HG03039 (cell line): ENCODE measurements at regions not wholly inside any gene's neighbourhood (a gene's known extent, or its start where the extent isn't known, plus 50 kb on each side); places are given as distances from the start of the nearest gene placed in this dataset.

Source experiments
- ATAC-seq: cut with Tn5 transposase; IDR thresholded peaks from one replicate; pipeline ENCODE4 v1.9.1; 2021; ENCODE audit warnings: mild to moderate bottlenecking, moderate library complexity; ENCODE audit not compliant: unreplicated experiment

- ATAC-seq = no peak
Observed at GRCh38 chr2:145090841-145091761, 571.2 kb upstream of the ZEB2 start.

DNA sequence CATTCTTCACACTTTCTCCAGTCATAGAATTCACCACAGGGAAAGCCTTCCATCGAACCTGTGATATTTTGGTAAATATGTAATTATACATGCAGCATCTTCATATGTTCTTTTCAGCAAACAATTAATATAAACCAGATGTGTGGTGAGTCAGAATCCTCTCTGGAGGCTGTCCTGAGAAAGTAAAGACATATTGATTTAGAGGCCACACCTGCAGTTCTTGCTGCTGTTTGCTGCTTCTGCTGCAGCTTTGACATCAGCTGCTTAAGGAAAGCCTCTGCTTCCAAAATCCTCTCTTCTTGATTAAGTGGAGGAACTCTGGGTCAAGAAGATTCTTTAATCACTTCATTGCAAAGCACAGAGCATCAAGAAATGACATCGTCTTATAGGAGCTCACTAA lies 568.8 kb upstream of the ZEB2 start:
- ATAC-seq = no peak

DNA sequence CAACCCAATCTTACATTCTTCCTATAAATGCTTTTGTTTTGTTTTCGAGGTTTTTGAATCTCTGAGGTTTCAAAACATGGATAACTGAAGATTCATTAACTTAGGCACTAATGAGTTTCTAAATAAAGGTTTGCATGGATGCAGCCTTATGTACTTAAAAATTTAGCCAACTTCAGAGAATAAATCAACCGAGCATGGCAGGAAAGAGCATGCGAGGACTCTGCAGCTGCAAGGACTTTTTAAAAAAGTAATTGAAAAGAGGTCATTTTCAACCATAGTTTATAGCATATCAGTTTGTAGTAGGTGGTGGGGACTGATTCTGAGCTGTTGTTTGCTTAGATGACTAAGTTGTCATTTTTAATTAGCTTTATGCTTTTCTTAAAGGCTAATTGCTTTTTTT lies 567.0 kb upstream of the ZEB2 start:
- no peak for ATAC-seq

- no peak for ATAC-seq
Observed at GRCh38 chr2:145085612-145086011, 565.7 kb upstream of the ZEB2 start.

DNA sequence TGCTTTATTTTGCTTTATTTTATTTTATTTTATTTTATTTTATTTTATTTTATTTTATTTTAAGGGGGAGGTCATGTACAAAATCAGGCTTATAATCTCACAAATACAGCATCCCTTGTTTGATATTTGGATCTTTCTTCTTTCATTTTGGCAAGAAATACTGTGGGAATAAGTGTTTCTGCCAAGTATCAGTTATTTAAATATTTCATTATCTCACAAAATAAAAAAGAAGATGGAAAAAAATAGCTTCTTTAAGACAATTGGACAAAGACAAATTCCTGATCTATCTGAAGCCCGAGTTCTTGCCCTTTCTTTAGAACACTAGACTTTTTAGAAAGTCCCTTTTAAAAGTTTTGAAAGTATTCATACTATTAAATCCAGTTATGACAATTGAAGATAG lies 560.5 kb upstream of the ZEB2 start:
- no peak for ATAC-seq

DNA sequence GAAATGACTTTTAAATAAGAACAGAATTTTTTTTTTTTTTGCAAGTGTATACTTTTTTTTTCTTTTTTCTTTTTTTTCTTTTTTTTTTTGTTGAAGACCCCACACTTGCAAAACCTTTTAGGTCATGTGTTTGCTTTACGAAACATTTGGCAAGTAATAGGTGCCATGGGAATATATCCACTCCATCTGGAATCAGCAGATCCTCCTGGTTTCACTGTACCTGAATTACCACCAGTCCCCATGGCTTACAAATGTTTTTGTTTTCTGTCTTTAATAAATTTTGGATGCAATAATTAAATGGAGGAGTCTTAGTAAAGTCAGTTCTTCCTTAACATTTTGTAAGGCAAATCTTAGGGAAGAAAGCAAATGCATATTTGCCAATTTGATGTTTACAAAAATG lies 559.7 kb upstream of the ZEB2 start:
- ATAC-seq = no peak

DNA sequence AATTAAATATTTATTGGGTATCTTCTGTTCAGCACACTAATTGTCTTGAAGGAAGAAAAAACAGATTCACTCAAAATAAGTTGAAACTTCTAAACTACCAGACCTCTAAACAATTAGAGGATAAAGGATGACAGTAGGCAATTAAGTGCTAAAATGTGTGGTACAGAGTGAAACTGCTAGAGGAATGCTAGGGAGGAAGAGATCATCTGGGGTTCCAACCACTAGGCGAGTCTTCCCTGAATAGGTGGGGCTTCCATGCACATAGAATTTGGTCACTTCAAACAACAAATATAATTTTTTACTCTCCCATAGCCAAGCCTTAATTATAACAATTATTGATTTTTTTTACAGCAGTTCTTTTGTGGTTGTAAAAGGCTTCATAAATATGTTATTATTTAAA lies 559.0 kb upstream of the ZEB2 start:
- ATAC-seq = no peak

- no peak for ATAC-seq
Observed at GRCh38 chr2:145076085-145076484, 556.2 kb upstream of the ZEB2 start.

- no peak for ATAC-seq
Observed at GRCh38 chr2:145075454-145076062, 555.6 kb upstream of the ZEB2 start.

DNA sequence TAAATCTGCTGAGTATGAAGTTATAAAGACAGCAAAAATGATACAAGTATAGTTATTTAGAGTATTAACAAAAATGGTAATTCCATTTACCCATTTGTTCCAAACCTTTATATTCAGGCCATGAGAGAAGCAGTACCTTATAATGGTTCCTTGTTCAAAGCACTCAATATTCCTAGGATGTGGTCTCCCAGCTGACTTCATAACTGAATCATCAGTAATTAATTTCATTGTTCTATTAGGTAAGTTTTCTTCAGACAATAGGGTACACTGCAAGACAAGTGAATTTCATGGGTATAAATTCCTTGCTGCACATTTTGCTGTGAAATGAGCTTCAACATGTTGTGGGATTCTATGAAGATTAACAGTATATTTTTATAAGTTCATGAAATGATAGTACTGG lies 550.8 kb upstream of the ZEB2 start:
- ATAC-seq = no peak

DNA sequence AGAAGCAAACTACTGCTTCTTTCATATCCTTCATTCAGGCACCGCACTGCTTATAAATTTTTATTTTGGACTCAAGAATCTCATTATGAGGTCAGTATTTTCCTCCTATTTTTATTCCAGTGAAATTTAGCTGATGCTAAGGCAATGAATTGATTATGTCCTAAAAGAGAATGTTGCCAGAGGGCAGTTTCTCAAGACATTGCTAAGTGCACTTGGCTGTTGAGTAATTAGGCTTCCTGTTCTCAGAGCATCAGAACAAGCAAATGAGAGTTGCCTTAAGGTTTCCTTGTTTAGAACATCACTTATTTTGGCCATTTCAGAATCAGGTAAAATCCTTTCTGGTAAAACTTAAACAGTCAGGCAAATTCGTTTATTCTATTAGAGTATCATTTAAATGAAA lies 548.6 kb upstream of the ZEB2 start:
- ATAC-seq = no peak

- ATAC-seq = no peak
Observed at GRCh38 chr2:145067549-145068030, 547.7 kb upstream of the ZEB2 start.

GRCh38 chr2:145066856-145067548 lies 547.1 kb upstream of the ZEB2 start:
- ATAC-seq = no peak

DNA sequence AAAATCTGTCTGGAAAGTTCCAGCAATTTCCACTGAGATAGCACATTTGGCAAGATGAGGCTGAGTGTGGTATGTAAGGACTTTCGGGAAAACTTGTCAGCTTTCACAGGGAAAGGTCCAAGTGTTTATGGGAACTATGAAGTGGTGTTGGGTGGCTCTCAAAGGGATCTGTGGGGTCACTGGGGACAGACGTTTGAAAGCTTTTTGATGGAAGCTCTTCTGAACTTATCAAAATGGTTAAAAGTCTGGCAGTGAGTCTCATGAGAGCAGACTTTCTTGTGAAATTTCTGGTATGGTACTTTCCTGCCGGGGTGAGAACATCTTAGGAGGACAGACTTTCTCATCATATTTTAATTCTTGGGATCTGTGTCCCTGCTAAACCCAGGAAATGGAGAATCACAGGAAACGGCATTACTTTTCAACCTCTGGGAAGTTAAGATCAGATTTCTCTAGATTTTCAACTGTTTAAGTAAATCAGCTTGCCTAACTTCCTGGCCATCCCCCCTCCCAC lies 546.3 kb upstream of the ZEB2 start:
- ATAC-seq = no peak

DNA sequence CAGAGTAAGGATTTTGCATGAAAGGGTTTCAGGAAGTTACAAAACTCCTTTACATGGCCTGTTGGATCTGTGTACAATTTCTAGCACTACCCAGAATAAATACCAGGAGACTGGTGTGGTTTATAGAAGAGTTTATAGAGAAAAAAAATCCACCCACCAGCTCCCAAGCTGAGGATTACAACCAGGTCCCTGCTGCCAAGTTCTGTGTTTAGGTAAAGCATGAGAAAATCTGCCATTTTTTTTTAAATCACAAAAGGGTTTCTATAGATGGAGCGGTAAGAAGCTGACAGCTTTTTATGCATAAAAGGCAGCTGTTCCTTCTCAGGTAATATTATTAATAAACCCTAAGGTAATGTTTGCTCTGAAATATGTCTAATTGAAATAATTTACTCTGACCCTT lies 545.4 kb upstream of the ZEB2 start:
- no peak for ATAC-seq

- no peak for ATAC-seq
Observed at GRCh38 chr2:145064511-145064910, 544.6 kb upstream of the ZEB2 start.

DNA sequence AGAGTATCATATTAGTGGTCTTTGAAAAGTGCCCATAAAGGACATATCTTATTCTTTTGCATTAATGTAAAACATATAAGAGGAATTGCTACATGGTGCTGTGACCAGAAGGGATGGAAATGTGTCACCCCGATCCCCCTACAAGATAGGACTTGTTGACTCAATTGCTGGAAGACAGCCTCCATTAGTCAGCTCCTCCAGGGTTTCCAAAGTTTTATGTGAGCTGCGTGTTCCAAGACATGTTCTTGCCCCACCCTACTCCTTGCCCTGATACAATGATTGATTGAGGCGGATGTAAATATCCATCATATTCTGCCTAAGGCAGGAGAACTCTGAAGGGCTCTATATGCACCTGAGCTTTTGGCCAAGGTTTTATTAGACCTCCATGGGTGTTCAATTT lies 541.0 kb upstream of the ZEB2 start:
- no peak for ATAC-seq

DNA sequence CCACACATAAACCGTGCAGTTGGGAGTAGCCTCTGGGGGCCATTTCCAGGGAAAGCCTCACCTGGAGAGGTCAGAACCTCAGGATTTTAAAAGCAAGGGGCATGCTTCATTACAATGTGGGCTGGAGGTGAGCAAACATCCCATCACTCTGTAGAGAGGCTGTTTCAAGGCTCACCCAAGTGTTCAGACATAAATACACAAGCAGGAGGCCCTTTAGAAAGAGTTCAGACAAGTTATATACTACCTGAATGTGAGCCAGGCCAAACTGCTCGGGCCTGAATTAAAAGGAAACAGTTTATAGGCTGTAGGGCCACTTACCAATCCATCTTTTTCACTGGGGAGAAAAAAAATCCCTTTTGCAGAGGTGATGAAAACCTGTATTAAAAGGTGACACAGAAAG lies 540.0 kb upstream of the ZEB2 start:
- no peak for ATAC-seq

- no peak for ATAC-seq
Observed at GRCh38 chr2:145059343-145059742, 539.4 kb upstream of the ZEB2 start.

DNA sequence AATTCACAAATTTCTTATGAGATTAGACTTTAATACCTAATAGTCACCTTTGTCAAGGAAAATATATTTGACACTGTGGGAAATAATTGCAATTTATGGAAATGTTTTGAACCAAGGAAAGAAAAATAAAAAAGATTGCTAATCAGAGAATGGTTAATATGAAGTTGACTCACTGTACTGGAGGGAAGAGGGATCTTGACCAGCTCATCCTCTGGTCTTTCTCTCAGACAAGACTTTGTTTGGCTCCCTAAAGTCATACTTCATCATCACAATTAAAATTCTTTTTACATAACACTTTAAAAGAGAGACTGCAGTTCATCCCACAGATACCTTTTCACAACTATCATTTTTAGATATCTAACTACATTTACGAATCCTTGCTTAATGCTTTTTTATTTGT lies 538.5 kb upstream of the ZEB2 start:
- no peak for ATAC-seq

GRCh38 chr2:145055651-145056050 lies 535.7 kb upstream of the ZEB2 start:
- ATAC-seq = no peak

DNA sequence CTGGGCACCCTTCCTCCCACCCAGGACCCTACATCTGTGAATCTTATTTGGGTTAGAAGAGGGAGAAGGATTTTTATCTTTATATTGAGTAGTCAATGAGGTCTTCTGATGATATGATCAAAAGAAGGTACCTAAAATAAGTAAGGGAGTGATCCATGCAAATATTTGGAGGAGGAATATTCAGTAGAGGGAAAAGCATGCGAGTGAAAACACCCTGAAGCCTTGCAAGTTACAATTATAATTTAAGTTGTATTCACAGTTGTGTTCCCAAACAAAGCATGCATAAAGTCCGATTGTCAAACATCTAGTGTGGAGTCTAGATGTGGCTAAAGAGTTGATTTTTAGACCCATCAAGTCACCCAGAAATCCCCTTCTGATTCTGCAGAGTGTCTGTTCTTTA lies 530.2 kb upstream of the ZEB2 start:
- ATAC-seq = no peak
